Kidney glomerular epithelial cell (primary cell): ENCODE measurements at regions not wholly inside any gene's neighbourhood (a gene's known extent, or its start where the extent isn't known, plus 50 kb on each side); places are given as distances from the start of the nearest gene placed in this dataset.
A peak's percentile ranks its signal among the peaks of the same experiment; 100 is the strongest.

ENCODE experiments used
- DNase-seq: peaks from one replicate; lab custom pipeline; 2025; lab: John Stamatoyannopoulos, UW

DNA sequence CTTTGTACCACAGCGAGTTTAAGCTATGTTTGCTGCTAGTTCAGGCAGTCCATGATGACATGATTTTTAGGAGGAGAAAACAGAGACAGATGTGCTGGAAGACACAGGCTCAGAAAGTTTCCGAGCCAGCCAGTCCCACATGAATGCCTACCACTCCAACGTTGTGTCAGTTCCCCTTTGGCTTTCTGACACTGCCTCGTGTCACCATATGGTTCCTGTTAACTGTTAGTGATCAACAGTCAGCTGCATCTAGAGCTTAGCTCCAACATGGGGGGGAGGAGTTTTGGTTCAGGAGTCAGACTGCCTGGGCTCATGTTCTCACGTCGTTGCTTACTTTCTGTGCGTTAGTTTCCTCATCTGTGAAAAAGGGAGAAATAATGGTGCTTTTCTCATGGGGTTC lies 343.7 kb downstream of the MID1IP1 start:
- DNase-seq, result no peak

DNA sequence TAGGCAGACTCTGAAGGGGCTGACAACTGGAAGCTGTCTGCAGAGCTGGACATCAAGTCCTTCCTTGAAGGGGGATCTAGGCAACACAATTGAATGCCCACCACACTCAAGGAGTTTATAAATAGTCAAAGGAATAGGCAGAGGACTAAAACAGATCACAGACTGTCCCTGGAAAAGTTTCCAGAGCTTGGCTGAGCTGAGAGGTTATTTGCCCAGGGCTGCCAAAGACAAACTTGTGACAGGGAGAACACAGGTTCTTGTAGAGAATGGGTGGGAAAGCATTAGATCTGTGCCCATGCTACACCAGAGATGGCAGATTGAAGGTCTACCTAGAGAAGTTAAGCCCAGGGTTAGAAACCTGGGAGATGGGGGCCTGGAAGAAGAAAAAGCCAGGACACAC lies 344.6 kb downstream of the MID1IP1 start:
- no peak for DNase-seq

DNA sequence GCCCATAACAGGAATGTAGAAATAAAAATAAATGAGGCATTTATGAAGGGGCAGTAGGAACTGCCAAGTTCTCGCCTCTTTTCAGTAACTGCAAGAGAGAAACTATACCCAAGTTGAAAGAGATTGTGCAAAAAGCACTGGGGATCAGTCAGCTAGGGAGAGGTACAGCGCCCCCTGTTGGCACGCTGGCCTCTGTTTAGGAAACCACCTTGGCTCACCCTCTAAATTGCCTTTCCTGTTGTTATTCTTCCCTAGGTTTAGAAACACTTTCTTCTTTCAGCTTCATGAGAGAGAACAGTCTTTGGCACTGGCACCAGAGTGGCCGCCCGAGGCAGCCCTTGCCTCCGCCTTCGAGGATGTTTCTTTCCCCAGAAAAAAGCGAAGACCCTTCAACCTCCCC lies 348.5 kb downstream of the MID1IP1 start:
- no peak for DNase-seq

DNA sequence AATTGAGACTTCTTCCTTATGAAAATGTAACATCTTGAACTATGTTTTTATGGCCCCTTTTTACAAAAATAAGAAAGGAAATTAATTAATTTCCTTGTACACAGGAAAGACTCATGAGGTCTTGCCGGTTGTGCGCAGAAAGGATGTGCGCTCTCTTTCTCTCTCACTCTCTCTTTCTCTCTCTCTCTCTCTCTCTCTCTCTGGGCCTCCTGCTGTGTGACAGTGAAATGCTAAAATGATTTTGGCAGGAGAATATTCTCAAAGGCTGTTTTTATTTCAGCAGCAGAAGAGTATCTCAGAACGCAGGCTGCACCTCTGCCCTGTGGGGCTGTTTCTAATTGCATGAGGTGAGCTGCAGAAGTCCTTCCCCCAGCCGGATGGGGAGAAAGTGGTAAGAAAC lies 349.0 kb downstream of the MID1IP1 start:
- DNase-seq, result no peak

DNA sequence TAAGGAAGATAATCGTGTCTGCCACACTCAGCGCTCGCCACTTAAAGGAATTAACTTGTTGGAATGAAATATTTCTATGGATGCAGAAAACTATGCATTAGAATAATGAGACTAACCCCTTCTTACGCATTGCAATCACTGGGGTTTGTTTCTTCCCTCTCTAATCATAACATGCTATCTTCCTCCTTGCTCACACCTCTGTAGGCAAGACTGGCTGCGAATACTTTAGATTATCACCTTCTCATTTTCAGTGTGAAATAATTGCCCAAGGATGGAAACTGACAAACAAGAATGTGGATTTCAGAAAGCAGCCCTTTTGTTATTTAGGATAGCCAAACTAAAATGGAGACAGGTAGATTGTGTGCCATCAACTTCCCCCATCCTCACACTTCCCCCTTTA lies 349.4 kb downstream of the MID1IP1 start:
- no peak for DNase-seq

DNA sequence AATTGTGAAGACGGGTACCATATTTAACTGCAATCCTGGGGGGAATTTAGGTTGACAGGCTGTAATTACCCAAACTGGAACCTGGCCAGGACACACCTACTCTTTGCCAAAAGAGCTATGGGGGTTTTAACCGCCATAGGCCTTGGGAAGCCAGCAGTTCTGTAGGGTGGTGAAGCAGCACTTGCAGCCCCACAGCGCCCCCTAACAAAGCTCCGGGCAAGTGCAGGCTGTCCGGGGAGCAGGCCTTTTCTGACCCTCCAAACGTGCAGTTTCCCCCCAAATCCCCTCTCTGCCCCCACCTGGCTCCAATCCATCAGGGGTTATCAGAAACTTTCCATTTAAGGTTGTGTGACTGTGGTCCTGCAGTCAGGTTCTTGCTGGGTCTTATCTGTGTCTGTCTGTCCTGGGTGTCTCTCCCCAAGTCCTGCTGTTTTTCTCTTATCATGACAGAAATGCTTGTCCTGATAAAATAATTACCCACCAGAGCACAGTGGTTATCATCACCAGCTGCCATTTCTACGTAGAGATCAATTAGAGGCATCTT lies 350.9 kb downstream of the MID1IP1 start:
- DNase-seq, result no peak

DNA sequence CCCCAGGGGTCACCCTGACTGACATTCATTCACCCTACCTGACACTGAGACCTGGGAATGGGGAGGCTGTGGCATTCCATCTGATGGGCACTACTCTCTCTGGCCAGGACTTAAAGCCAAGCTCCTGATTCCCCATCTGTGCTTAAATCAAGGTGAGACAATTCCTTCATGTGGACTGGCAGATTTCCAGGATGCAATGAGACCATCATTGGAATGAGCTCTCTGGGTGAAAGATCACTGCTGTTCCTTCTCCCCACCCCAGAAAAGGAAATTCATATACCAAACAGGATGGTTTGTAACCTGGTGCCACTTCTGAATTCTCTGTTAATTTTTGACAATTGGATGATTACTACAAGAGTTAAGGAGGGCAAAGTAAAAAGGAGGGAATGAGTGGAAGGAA lies 354.8 kb downstream of the MID1IP1 start:
- DNase-seq, result no peak

DNA sequence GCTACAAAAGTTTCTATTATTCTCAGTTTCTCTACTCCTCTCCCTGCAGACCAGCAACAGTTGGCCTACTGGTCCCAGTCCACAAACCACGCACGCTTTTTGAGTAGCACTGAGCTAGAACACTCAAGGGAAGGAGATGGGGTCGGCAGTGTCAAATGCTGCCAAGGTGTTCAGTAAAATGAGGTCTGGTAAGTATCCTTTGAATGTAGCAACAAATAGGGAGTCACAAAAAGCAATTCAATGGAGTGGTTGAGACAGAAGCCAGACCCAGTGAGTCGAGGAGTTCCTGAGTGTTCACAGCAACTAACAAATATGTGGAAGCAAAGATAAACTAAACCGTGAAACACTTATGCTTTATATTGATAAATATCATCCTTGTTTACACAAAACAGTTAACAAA lies 355.7 kb downstream of the MID1IP1 start:
- no peak for DNase-seq

DNA sequence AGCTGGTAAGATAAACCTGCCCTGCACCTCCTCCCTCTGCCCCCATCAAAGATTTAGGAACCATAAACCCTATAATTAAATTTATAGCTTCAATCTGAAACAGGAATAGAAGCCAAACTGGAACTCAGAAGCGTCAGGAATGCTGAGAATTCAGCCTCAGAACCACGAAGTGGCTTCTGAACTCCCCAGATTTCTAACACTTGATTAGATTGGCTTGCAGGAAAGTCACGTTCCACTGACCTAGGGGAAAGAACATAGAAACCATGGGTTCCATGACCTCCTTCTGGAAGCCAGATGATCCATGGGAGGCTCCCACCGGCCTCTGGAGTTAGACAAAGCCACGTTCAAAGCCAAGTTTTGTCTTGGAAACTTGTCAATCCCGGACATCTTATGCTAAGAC lies 356.5 kb downstream of the MID1IP1 start:
- DNase-seq, result no peak

DNA sequence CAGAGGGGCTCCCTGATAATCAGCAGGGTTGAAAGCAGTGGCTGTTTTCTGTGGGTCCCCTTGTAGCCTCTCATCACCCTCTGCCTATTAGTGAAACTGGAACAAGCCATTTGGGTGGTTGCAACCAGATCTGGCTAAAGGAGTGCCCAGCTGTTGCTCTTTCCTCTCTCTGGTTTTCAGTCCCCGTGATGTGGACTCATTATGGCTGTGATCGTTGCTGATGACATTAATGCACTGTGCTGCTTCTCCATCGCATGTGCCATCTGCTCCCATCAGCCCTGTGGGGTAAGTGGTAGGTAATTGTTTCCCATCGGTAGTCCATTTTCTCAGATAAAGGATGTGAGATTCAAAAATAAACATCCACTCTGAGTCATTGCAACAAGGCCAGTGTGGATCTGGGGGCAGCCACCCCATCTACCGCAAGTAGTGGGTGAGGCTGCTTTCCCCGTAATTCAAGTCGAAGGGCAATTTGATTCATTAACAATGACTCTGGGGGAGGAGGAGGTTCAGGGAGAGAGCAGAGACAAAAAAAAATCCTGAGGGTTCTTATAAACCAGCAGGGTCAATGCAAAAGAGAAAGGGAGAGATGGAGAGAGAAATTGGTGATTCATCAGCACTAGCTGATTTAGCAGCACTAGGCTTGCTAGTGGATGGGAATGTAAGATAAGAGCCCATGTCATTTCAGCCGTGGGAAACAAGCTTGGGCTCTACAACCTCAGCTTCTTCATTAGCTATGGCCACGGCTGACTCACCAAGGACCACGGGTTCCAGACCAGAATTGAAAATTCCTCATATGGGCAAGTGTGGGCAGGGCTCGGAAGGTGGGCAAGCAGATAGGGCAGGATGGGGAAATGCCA lies 357.8 kb downstream of the MID1IP1 start:
- DNase-seq, result peak; percentile 72

DNA sequence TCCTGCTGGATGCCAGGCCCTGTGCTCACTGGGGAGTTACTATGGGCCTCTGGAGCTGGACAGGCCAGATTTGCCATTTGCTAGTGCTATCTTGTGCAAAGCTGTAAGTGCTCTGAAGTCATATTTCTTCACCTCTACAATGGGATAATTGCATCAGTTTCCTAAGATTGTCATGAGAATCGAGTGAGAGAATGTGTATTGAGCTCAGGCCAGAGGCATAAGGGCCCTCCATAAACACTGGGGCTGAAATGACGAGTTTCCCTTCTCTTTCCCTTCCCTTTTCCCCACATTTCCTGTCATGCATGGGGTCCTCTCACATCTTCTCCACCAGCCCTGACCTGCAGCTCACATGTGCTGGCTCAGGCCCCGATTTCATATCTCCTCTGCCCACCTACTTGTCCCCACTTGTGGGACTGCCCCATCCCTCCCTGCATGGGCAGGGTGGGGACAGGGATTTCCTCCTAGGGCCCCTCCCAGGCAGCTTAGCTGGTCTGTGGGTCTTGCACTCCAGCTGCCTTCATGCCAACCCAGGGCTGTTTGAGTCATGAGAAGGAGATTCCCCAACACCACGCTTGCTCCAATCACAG lies 358.8 kb downstream of the MID1IP1 start:
- no peak for DNase-seq

DNA sequence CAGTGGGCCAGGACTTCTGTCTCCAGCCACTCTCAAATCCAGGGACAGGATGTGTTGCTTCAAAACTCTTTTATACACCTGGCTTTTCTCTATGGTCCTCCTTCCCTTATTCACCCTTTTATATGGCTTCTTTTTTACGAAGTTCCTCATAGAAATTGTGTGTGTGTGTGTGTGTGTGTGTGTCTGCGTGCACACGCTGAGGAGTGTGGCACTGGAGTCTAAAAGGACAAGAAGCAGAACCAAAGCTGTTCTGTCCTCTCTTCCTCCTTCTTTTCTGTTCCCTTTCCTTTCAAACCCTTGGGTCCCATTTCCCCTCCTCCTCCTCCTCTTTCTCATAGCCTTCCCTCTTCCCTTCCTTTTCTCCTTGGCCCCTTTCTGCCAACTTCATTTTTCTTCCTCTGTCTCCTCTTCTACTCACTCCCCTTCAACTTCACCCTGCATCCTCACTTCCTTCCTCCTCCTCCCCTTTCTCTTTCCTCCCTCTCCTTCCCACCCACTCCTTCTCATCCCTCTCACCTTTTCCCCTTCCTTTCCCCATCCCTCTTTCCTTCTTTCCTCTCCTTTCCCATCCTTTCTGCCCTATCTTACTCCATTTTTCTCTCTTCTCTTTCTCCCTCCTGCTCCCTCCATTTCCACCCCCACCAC lies 360.5 kb downstream of the MID1IP1 start:
- no peak for DNase-seq

DNA sequence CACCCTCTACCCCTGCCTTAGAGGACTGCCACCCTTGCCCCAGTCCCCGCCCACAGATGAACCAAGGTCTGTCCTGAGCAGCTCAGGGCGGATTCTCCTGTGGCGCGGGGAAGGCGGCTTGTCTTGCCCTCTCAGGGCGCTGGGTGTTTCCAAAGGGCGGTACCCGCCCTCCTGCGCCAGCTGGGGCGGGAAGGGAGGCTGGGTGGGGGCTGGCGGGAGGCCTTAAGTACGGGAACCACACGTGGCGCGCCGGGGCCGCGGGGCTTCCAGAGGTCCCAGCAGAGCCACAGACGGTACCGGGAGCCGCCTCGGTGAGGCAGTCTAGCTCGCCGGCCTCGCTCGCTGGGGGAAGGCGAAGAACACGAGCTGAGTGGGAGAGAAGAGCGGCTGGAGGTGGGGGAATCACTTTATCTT lies 361.1 kb downstream of the MID1IP1 start:
- no peak for DNase-seq

DNA sequence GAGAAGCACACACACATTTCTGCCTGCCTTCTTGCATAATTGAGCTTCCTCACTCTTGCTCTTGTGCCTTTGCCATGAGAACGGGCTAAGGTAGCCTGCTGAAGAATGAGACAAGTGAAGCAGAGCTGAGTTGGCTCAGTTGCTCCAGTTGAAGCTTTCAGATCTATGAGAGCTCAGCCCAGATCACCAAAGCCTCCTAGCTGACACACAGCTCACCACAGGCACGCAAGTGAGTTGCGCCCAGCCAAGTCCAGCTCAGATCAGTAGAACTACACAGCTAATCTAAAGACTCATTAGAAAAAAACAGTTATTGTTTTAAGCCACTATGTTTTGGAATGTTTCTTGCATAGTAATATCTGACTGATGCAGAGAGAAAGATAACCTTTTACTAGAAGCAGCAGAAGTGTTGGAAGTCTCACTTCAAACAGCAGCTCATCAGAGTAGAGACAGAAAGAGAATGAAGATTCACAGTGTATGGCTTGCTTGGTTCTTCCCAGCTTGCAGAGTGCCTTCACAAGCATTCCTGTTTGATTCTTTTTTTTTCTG lies 362.4 kb downstream of the MID1IP1 start:
- no peak for DNase-seq

DNA sequence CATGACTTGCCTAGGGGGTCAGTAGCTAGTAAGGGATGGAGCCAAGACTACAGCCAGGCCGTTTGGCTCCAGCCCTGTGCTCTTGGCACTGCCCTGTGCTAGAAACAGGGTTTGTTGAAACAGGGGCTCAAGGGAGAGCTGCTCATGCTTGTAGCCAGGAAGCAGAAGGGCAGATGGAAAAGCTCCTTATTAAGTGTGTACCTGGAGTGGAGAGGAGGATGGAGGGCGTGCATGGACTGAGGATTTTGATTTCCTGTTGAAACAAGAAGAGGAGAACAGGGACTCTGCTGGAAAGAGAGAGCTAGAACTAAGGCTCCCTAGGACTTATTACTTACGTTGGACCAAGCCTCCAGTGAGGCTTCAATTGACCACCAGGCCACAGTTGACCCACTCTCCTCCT lies 363.0 kb downstream of the MID1IP1 start:
- DNase-seq, result no peak

DNA sequence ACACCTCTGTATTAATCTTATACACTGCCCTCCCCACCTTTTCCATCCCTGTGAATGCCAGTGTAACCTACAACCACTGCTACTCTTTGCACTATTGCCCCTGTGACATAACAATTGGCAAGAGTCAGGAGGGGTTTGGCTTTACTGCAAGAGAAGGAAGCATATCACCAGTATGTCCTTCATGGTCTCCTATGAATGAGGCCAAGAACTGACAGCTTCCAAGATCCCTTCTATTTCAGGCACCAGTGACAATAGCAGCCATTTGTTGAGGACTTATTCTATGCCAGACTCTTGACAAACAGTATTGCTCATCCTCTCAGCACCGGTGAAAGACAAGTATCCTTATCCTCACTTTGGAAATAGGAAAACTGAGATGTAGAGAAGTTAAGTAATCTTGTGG lies 363.9 kb downstream of the MID1IP1 start:
- DNase-seq, result no peak

DNA sequence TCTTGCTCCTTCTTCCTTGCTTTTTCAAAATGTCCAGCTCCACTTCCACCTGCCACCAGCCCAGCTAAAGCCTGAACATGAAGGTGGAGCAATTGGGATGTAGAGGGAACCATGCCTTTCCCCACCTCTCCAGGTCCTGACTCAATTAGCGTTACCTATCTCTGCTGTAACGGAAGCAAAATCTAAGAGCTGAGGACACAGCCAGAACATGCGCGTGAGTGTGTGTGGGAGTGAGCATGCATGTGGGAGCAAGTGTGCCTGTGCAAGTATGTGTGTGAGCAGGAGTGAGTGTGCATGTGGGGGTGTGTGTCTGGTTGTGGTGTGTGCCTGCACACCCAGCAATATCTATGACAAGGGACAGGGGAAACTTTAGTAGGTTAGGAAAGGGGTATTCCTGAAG lies 364.5 kb downstream of the MID1IP1 start:
- no peak for DNase-seq

DNA sequence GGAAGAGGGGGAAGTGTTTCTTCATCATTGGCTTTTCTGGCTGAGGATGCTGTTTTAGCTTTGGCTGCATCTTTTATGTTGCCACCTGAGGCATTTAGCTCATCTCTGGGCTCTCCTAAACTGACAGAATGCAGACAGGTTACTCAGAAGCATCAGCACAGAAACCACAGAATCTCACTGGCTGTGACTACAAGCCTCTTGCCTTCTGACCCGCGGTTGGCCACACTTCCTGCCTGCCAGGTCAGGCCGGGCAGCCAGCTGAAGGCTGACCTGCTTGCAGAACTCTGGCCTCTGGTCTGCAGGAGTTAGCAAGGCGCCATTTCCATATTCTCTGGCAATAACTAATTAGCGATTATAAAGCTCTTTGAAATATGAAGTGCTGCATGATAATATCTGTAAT lies 366.5 kb downstream of the MID1IP1 start:
- peak; percentile 14 for DNase-seq

DNA sequence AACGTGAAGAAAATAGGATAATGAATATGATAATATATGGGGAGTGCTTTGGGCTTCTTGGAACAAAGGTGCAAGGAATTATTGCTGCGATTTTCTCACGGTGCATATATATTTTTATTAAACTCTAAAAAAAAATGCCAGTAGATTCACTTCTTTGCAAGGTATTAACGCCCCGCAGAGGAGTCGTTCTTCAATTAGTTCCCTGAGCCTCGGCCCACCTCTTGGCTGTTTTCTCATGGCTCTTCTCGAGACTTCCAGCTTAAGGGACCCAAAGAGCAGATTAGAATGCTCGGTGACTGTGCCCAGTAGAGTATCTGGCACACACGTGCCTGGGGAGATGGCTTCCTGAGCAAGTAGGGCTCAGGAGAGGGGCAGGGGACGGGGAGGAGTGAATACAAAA lies 367.4 kb downstream of the MID1IP1 start:
- no peak for DNase-seq

DNA sequence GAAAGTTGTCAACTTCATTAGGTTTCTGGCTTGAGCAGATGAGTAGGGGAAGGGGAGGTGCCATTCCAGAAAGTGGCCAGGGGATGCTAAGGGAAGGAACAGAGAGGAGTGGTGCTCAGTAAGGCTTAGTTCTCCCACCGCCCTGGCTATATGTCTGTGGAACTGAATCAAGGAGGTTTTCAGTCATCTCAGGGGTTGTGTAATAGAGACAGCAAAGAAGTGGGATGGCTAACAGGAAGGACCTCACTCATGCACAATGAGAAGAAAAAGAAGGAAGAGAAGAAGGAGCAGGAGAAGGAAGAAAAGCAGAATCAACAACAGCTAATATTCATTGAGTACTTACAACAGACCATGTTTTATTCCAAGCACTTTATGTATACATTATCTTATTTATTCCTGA lies 368.7 kb downstream of the MID1IP1 start:
- DNase-seq, result no peak

DNA sequence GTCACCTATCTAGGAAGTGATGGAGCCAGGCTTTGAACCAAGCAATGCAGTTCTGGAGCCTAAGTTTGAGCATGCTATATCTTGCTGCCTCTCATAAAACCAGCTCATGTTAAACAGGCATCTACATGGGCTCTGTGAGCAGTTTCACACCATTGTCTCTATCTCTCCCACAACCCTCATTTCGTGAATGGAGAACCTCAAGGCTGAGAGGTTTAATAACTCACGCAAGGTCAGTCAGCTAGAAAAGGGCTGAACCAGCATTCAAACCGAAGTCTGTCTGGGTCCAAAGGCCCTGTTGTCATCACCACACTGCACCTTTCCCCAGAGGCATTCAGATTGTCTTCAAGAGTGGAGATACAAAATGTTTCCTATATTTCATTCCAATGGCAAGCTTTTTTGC lies 369.2 kb downstream of the MID1IP1 start:
- DNase-seq, result no peak

DNA sequence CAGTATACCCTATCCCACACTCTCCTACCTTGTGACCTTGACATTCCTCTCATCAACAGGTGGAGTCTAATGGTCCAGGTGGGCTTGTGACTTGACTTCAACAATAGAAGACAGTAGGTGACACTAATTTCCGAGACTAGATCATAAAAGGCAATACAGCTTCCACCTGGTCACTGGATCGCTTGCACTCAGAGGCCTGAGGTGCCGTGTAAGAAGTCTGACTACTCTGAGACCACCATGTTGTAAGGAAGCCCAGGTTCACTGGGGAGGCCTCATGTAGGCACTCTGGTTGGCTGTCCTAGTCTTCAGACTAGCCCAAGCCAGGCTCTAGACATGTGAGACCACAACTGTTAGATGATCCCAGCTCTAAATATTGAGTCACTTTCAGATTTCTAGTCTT lies 370.4 kb downstream of the MID1IP1 start:
- DNase-seq, result no peak

DNA sequence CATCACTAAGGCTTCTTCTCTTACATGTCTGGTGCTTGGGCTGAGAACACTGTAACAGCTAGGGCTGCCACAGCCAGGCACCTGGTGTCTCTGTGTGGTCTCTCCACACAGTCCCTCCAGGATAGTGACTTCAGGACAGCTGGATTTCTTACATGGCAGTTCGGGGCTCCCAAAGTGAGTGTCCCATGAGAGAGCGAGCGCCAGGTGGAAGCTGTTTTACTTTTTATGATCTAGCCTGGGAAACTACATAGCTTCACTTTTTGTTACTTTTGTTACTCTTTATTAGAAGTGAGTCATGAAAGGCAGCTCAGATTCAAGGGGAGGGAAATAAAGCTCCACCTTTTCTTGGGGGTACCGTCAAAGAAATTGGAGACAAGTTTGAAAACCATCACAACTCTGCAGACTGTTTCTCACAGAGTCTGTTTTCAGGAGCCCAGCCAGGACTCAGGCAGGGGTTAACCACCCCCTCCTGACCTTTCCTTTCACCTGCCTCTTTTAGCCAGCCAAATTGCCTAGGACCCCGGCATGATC lies 373.0 kb downstream of the MID1IP1 start:
- DNase-seq, result no peak
